ENCODE measurements at regions not wholly inside any gene's neighbourhood (a gene's known extent, or its start where the extent isn't known, plus 50 kb on each side); places are given as distances from the start of the nearest gene placed in this dataset.

GRCh38 chr4:35684755-35685154, 559.6 kb downstream of the ARAP2 start:
- no peak overlapping the region for H2AK5ac ChIP-seq (ENCODE audit: low read length, severe bottlenecking)
- H4K8ac ChIP-seq (ENCODE audit: low read length), result no peak overlapping the region
- H3K4ac ChIP-seq (ENCODE audit: low read depth in 1 of 2, low read length in 2 of 2), result no peak overlapping the region
- no peak overlapping the region for H2AFZ ChIP-seq (ENCODE audit: low read depth, low read length)
- H3K23ac ChIP-seq (ENCODE audit: low read length in 2 of 2), result no peak overlapping the region
- no peak overlapping the region for H2BK15ac ChIP-seq (ENCODE audit: low read depth, poor library complexity, severe bottlenecking)
- no peak overlapping the region for H3K27ac ChIP-seq (ENCODE audit: low read length, poor library complexity, severe bottlenecking)
- no peak overlapping the region for H4K91ac ChIP-seq (ENCODE audit: low read length)
- no peaks in the 10 kb centered on the region for H3K27me3 ChIP-seq (ENCODE audit: control insufficient read depth in 1 of 2, insufficient read depth in 1 of 2, low read length in 2 of 2)
- H2BK120ac ChIP-seq (ENCODE audit: low read depth, low read length), result no peak overlapping the region
- H3K9me3 ChIP-seq (ENCODE audit: control insufficient read depth, low read length), result no peaks in the 10 kb centered on the region
- peak; percentile 41 for DNase-seq
- no peaks in the 10 kb centered on the region for H3K36me3 ChIP-seq (ENCODE audit: control insufficient read depth in 1 of 2, insufficient read depth in 2 of 2, low read depth in 1 of 2, low read length in 2 of 2)
- H3K4me2 ChIP-seq (ENCODE audit: low read length, poor library complexity, severe bottlenecking), result no peak overlapping the region
- 80% methylated on average over 1 of the region's 1 CpG for WGBS
- H3K79me1 ChIP-seq (replicated peaks; ENCODE audit: low read length, poor library complexity, severe bottlenecking), result no peaks in the 10 kb centered on the region
- no peak overlapping the region for H3K4me3 ChIP-seq (ENCODE audit: insufficient read depth in 1 of 2, low read depth in 1 of 2, low read length in 2 of 2)
- no peak overlapping the region for H3K18ac ChIP-seq (ENCODE audit: low read depth in 1 of 2, low read length in 2 of 2)
- no peak overlapping the region for H2BK12ac ChIP-seq (ENCODE audit: low read length in 2 of 2)
- H3K9ac ChIP-seq (ENCODE audit: low read length), result no peak overlapping the region
- H3K4me1 ChIP-seq (ENCODE audit: control insufficient read depth, insufficient read depth, low read depth, low read length), result no peaks in the 10 kb centered on the region
- no peak overlapping the region for H3K14ac ChIP-seq (ENCODE audit: low read length in 2 of 2)
- no peak overlapping the region for H2BK5ac ChIP-seq (ENCODE audit: low read depth, low read length, poor library complexity, severe bottlenecking)

- H2BK15ac ChIP-seq (ENCODE audit: low read depth, poor library complexity, severe bottlenecking), result no peak overlapping the region
- H3K27ac ChIP-seq (ENCODE audit: low read length, poor library complexity, severe bottlenecking), result no peak overlapping the region
- H3K27me3 ChIP-seq (ENCODE audit: control insufficient read depth in 1 of 2, insufficient read depth in 1 of 2, low read length in 2 of 2), result no peaks in the 10 kb centered on the region
- no peak overlapping the region for H4K8ac ChIP-seq (ENCODE audit: low read length)
- H4K91ac ChIP-seq (ENCODE audit: low read length), result no peak overlapping the region
- no peak overlapping the region for H3K4me3 ChIP-seq (ENCODE audit: insufficient read depth in 1 of 2, low read depth in 1 of 2, low read length in 2 of 2)
- no peak overlapping the region for H2BK120ac ChIP-seq (ENCODE audit: low read depth, low read length)
- H2BK5ac ChIP-seq (ENCODE audit: low read depth, low read length, poor library complexity, severe bottlenecking), result no peak overlapping the region
- no peak overlapping the region for H3K23ac ChIP-seq (ENCODE audit: low read length in 2 of 2)
- peak; percentile 2 for DNase-seq
- WGBS, result 86% methylated on average over 1 of the region's 1 CpG
- H3K36me3 ChIP-seq (ENCODE audit: control insufficient read depth in 1 of 2, insufficient read depth in 2 of 2, low read depth in 1 of 2, low read length in 2 of 2), result no peaks in the 10 kb centered on the region
- no peaks in the 10 kb centered on the region for H3K4me1 ChIP-seq (ENCODE audit: control insufficient read depth, insufficient read depth, low read depth, low read length)
- no peak overlapping the region for H3K14ac ChIP-seq (ENCODE audit: low read length in 2 of 2)
- H3K79me1 ChIP-seq (replicated peaks; ENCODE audit: low read length, poor library complexity, severe bottlenecking), result no peaks in the 10 kb centered on the region
- no peak overlapping the region for H2AK5ac ChIP-seq (ENCODE audit: low read length, severe bottlenecking)
- peaks cover 2% of the 10 kb centered on the region for H3K9me3 ChIP-seq (ENCODE audit: control insufficient read depth, low read length)
- no peak overlapping the region for H3K18ac ChIP-seq (ENCODE audit: low read depth in 1 of 2, low read length in 2 of 2)
- no peak overlapping the region for H2AFZ ChIP-seq (ENCODE audit: low read depth, low read length)
- no peak overlapping the region for H2BK12ac ChIP-seq (ENCODE audit: low read length in 2 of 2)
- H3K9ac ChIP-seq (ENCODE audit: low read length), result no peak overlapping the region
- no peak overlapping the region for H3K4ac ChIP-seq (ENCODE audit: low read depth in 1 of 2, low read length in 2 of 2)
- H3K4me2 ChIP-seq (ENCODE audit: low read length, poor library complexity, severe bottlenecking), result peak overlapping the region; percentile 43
Measured at GRCh38 chr4:35689870-35690269, 554.4 kb downstream of the ARAP2 start.

- H4K8ac ChIP-seq (ENCODE audit: low read length), result no peak overlapping the region
- H3K18ac ChIP-seq (ENCODE audit: low read depth in 1 of 2, low read length in 2 of 2), result no peak overlapping the region
- H3K4me3 ChIP-seq (ENCODE audit: insufficient read depth in 1 of 2, low read depth in 1 of 2, low read length in 2 of 2), result no peak overlapping the region
- no peak overlapping the region for H3K14ac ChIP-seq (ENCODE audit: low read length in 2 of 2)
- H2BK120ac ChIP-seq (ENCODE audit: low read depth, low read length), result no peak overlapping the region
- no peak overlapping the region for H2BK12ac ChIP-seq (ENCODE audit: low read length in 2 of 2)
- H3K4me2 ChIP-seq (ENCODE audit: low read length, poor library complexity, severe bottlenecking), result no peak overlapping the region
- no peak overlapping the region for H2BK15ac ChIP-seq (ENCODE audit: low read depth, poor library complexity, severe bottlenecking)
- H2BK5ac ChIP-seq (ENCODE audit: low read depth, low read length, poor library complexity, severe bottlenecking), result no peak overlapping the region
- no peak overlapping the region for H3K9ac ChIP-seq (ENCODE audit: low read length)
- WGBS, result 100% methylated on average over 1 of the region's 1 CpG
- peaks cover 2% of the 10 kb centered on the region for H3K9me3 ChIP-seq (ENCODE audit: control insufficient read depth, low read length)
- no peak overlapping the region for H3K27ac ChIP-seq (ENCODE audit: low read length, poor library complexity, severe bottlenecking)
- DNase-seq, result no peak
- H3K79me1 ChIP-seq (replicated peaks; ENCODE audit: low read length, poor library complexity, severe bottlenecking), result no peaks in the 10 kb centered on the region
- no peak overlapping the region for H2AK5ac ChIP-seq (ENCODE audit: low read length, severe bottlenecking)
- H3K27me3 ChIP-seq (ENCODE audit: control insufficient read depth in 1 of 2, insufficient read depth in 1 of 2, low read length in 2 of 2), result no peaks in the 10 kb centered on the region
- H3K4ac ChIP-seq (ENCODE audit: low read depth in 1 of 2, low read length in 2 of 2), result no peak overlapping the region
- H4K91ac ChIP-seq (ENCODE audit: low read length), result no peak overlapping the region
- H3K36me3 ChIP-seq (ENCODE audit: control insufficient read depth in 1 of 2, insufficient read depth in 2 of 2, low read depth in 1 of 2, low read length in 2 of 2), result no peaks in the 10 kb centered on the region
- H2AFZ ChIP-seq (ENCODE audit: low read depth, low read length), result no peak overlapping the region
- no peak overlapping the region for H3K23ac ChIP-seq (ENCODE audit: low read length in 2 of 2)
- no peaks in the 10 kb centered on the region for H3K4me1 ChIP-seq (ENCODE audit: control insufficient read depth, insufficient read depth, low read depth, low read length)
Measured at GRCh38 chr4:35690271-35690670, 554.0 kb downstream of the ARAP2 start.

- H3K18ac ChIP-seq (ENCODE audit: low read depth in 1 of 2, low read length in 2 of 2), result no peak overlapping the region
- H3K27me3 ChIP-seq (ENCODE audit: control insufficient read depth in 1 of 2, insufficient read depth in 1 of 2, low read length in 2 of 2), result no peaks in the 10 kb centered on the region
- no peaks in the 10 kb centered on the region for H3K36me3 ChIP-seq (ENCODE audit: control insufficient read depth in 1 of 2, insufficient read depth in 2 of 2, low read depth in 1 of 2, low read length in 2 of 2)
- H2BK15ac ChIP-seq (ENCODE audit: low read depth, poor library complexity, severe bottlenecking), result no peak overlapping the region
- no peaks in the 10 kb centered on the region for H3K79me1 ChIP-seq (replicated peaks; ENCODE audit: low read length, poor library complexity, severe bottlenecking)
- no peak overlapping the region for H3K4me3 ChIP-seq (ENCODE audit: insufficient read depth in 1 of 2, low read depth in 1 of 2, low read length in 2 of 2)
- H3K9me3 ChIP-seq (ENCODE audit: control insufficient read depth, low read length), result peaks cover 6% of the 10 kb centered on the region
- no peak overlapping the region for H4K8ac ChIP-seq (ENCODE audit: low read length)
- no peak overlapping the region for H3K23ac ChIP-seq (ENCODE audit: low read length in 2 of 2)
- WGBS, result 93% methylated on average over 3 of the region's 3 CpGs
- no peak overlapping the region for H3K4ac ChIP-seq (ENCODE audit: low read depth in 1 of 2, low read length in 2 of 2)
- no peak overlapping the region for H2BK120ac ChIP-seq (ENCODE audit: low read depth, low read length)
- no peak overlapping the region for H2AK5ac ChIP-seq (ENCODE audit: low read length, severe bottlenecking)
- H2AFZ ChIP-seq (ENCODE audit: low read depth, low read length), result no peak overlapping the region
- no peak for DNase-seq
- no peak overlapping the region for H2BK12ac ChIP-seq (ENCODE audit: low read length in 2 of 2)
- no peak overlapping the region for H3K9ac ChIP-seq (ENCODE audit: low read length)
- H3K4me2 ChIP-seq (ENCODE audit: low read length, poor library complexity, severe bottlenecking), result no peak overlapping the region
- H3K27ac ChIP-seq (ENCODE audit: low read length, poor library complexity, severe bottlenecking), result no peak overlapping the region
- no peak overlapping the region for H4K91ac ChIP-seq (ENCODE audit: low read length)
- H3K14ac ChIP-seq (ENCODE audit: low read length in 2 of 2), result no peak overlapping the region
- H2BK5ac ChIP-seq (ENCODE audit: low read depth, low read length, poor library complexity, severe bottlenecking), result no peak overlapping the region
- no peaks in the 10 kb centered on the region for H3K4me1 ChIP-seq (ENCODE audit: control insufficient read depth, insufficient read depth, low read depth, low read length)
Measured at GRCh38 chr4:35695003-35695402, 549.3 kb downstream of the ARAP2 start.
